HUES6 (cell line): ENCODE measurements at regions not wholly inside any gene's neighbourhood (a gene's known extent, or its start where the extent isn't known, plus 50 kb on each side); places are given as distances from the start of the nearest gene placed in this dataset.

Experiments
- H3K27ac ChIP-seq: 2 replicates; pipeline ENCODE4 v1.7.0; 2013; ENCODE audit warnings: low read depth, mild to moderate bottlenecking, low read length, inconsistent platforms
- H3K27me3 ChIP-seq: 2 replicates; pipeline ENCODE4 v1.6.1; 2013; ENCODE audit warnings: low read length; ENCODE audit not compliant: control insufficient read depth, insufficient read depth
- H3K36me3 ChIP-seq: 2 replicates; pipeline ENCODE4 v1.6.1; 2013; ENCODE audit warnings: low read length; ENCODE audit not compliant: control insufficient read depth, insufficient read depth
- H3K4me1 ChIP-seq: 2 replicates; pipeline ENCODE4 v1.6.1; 2013; ENCODE audit warnings: low read length; ENCODE audit not compliant: control insufficient read depth, insufficient read depth
- H3K4me3 ChIP-seq: 2 replicates; pipeline ENCODE4 v1.5.1; 2013; ENCODE audit warnings: low read depth, low read length
- H3K9ac ChIP-seq: one replicate; pipeline ENCODE4 v1.6.1; 2013; ENCODE audit warnings: mild to moderate bottlenecking, low read length
- H3K9me3 ChIP-seq: 2 replicates; pipeline ENCODE4 v1.6.1; 2013; ENCODE audit warnings: low read depth, low read length; ENCODE audit not compliant: control insufficient read depth, insufficient read depth

DNA sequence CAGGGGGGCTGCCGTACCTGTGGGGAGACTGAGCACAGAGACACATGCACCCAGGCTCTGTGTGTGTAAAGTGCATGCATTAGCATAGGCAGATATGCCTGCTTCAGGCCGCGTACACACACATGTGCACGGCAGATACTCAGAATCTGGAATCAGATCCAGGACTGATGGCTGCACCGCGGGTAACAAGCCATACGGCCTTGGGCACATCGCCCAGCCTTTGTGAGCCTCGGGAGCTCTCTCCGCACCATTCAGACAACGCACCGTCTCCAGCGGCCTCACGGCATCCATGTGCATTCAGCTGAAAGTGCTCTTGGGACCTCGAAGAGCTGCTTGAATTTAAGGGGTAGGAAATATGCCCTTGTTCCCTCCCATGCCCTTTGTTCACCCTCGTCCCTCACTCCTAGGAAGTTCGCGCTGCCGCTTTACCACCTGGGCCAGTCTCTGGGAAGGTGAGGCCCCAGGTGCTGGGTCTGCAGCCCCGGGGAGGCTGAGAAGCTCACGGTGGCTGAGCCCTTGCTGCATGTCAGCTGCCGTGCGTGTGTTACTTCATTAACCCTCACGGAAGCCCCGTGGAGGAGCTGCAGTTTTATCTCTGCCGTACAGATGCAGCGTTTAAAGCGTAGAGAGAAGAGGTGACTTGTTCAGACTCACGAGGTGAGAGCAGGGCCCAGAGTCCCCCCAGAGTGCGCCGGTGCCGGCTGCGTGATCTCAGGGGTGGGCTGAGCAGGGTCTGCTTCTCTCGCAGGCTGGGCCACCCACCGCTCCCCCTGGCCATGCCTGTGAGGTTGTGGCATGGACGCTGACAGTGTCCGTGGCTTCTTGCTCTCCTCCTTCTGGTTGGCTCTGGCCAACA, 377.7 kb upstream of the MYT1L start:
- no peaks in the 10 kb centered on the region for H3K36me3 ChIP-seq
- H3K9me3 ChIP-seq, result no peaks in the 10 kb centered on the region
- H3K4me3 ChIP-seq, result no peak overlapping the region
- no peak overlapping the region for H3K27ac ChIP-seq
- H3K4me1 ChIP-seq, result peaks cover 32% of the 10 kb centered on the region
- H3K9ac ChIP-seq, result no peak overlapping the region
- no peaks in the 10 kb centered on the region; the same call in 1 of the 2 replicates for H3K27me3 ChIP-seq

DNA sequence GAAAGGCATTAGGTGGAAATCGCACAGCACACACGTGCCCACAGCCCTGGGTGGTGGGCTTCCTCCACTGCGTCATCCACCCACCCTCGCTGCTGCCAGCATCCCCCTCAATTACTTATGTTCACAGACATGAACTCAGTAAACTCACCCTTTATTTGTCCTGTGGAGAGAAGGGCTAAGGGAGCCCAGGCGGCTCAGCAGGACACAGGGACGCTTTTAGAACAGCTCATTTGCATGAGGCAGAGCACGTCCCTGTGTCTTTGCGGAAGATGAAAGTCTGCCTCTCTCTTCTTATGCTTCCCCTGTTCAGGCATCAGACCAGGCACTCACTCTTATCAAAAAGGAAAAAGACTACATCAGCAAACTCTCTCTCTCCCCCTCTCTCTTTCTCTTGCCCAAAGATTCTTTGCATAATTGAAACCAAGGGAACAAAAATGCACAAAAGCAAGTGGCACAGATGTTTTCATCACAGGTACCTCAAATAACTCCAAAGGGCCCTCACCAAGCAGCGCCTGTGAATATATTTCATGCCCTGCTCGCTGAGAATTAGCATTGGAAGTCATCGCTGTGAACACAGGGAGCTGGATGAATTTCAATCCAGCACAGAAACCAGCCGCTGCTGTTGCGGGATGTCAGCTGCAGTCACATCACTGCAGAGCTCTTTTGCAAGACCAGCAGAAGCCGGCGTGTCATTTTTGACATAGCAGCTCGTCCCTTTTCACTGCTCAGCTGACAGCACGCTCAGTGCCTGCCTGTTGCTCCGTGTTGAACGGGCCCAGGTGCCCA, 376.3 kb upstream of the MYT1L start:
- H3K9me3 ChIP-seq, result no peaks in the 10 kb centered on the region
- H3K36me3 ChIP-seq, result no peaks in the 10 kb centered on the region
- no peaks in the 10 kb centered on the region; the same call in 1 of the 2 replicates for H3K27me3 ChIP-seq
- no peak overlapping the region for H3K9ac ChIP-seq
- H3K4me3 ChIP-seq, result no peak overlapping the region
- H3K4me1 ChIP-seq, result peaks cover 32% of the 10 kb centered on the region
- no peak overlapping the region for H3K27ac ChIP-seq

DNA sequence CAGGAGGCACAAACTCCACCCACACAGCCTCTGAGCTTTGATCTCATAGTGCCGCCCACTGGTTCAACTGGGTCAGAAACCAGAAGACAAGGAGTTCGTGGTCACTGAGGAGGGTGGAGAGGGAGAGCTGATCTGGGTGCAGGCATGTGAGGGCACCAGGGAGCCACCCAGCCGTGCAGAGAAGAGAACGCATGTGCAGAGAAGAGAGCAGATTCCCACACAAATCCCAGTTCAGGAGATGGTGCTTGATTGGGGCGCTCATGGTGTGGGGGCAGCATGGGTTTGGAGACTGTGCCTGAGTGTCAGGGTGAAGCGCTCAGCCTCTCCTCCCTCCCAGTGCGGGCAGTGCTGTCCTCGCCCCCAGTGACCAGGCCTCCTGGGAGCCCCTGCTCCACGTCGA, 375.2 kb upstream of the MYT1L start:
- Histone ChIP-seq H3K27me3 (no peaks in the 10 kb centered on the region; the same call in 1 of the 2 replicates), H3K9me3 (no peaks in the 10 kb centered on the region), H3K36me3 (no peaks in the 10 kb centered on the region), H3K9ac (no peak overlapping the region), H3K4me3 (no peak overlapping the region), H3K27ac (no peak overlapping the region), H3K4me1 (peaks cover 32% of the 10 kb centered on the region)

DNA sequence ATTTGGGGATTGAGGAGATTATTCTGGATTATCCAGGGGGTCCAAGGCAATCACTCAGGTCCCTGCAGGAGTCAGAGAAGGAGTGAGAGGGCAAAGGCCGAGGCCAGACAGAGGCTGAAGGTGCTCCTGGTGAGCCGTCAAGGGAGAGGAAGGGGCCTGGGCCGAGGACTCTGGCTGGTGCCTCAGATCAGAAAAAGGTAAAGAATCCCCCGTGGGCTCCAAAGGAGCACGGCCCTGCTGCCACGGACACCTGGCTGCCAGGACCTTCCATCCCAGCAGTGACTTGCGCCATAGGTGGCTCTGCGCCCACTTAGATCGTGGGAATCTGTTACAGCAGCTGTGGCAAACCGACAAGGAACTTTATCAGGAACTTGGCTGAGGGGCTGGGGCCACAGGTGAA, 374.8 kb upstream of the MYT1L start:
- Histone ChIP-seq H3K27ac (no peak overlapping the region), H3K9me3 (no peaks in the 10 kb centered on the region), H3K4me3 (no peak overlapping the region), H3K9ac (no peak overlapping the region), H3K4me1 (peaks cover 32% of the 10 kb centered on the region), H3K27me3 (no peaks in the 10 kb centered on the region; the same call in 1 of the 2 replicates), H3K36me3 (no peaks in the 10 kb centered on the region)

DNA sequence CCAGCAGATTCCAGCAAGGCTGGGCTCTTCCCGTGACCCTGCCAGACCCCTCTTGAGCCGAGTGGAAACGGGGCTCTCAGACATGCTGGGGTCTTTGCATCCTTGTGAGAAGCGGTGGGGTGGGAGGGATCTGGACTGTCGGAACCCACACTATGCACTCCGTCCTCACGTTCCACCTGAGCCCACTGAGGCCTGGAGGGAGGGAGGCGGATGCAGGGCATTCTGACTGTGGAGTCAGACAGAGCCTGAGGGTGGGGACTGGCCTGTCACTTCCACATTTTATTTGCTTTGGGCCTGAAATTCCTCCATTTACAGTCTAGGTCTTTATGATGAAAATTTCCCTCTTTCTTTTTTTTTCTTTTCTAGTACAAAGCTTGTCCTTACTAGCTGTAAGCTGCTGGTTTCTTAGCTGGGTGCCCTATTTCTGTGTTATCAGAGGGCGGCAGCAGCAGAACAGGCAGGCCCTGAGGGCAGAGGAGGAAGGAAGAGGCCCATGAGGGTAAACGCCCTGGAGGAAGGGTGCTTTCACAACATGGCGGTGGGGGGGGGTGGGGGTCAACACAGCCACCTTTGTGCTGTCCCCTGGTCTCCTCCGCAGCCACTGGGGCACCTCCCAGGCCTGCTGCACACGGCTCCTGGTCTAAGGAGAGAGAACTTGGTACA, 373.5 kb upstream of the MYT1L start:
- H3K9ac ChIP-seq, result no peak overlapping the region
- no peaks in the 10 kb centered on the region; the same call in 1 of the 2 replicates for H3K27me3 ChIP-seq
- no peaks in the 10 kb centered on the region for H3K36me3 ChIP-seq
- H3K4me1 ChIP-seq, result peaks cover 34% of the 10 kb centered on the region
- H3K9me3 ChIP-seq, result no peaks in the 10 kb centered on the region
- H3K27ac ChIP-seq, result no peak overlapping the region
- no peak overlapping the region for H3K4me3 ChIP-seq

DNA sequence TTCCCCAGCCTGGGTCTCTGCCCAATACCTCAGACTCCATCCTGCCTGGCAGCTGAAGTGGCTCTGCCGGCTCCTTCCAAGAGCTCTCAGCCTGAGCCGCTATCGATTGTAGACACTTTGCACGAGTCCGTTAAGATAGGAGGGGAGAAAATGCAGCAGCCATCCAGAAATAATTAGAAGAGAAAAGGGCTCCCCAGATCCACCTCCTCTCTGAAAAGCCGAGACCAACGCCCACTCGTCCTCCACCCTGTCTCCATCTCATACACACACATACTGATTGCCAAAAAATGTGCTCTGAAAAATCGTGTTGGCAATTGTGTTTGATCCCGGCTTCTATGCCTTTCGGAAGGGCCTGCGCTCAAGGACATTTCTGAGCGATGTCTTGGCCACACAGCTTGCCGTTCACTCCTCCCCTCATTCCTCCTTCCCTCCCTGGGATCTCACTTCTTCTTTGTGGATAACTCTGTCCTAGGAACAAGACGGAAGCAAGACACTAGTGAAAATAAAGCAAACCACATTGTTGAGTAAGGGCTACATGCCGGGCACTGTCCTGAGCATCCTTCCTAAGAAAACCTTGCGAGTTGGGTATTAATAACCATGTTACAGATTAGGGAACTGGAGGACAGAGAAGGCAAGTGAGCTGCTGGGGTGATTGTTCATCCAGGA, 372.8 kb upstream of the MYT1L start:
- no peak overlapping the region for H3K9ac ChIP-seq

DNA sequence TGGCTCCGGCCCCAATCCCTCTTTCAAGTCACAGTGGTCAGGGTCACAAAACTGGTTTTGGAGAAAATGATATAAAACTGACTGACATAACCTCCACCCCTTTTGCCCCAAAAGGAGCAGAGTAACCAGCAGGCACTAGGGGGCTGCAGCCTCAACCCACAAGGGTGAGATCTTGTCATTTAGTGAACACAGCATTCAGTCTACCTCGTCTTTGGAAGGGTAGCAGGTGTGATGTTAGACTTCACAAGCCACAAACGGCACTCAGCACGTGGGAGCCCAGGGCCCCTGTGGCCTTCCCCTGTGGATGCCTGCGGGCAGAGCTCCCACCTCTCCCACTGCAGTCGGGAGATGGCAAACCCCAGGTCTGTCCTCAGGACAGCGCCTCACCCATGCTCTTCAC, 372.1 kb upstream of the MYT1L start:
- H3K9ac ChIP-seq, result no peak overlapping the region
- H3K36me3 ChIP-seq, result no peaks in the 10 kb centered on the region
- no peak overlapping the region for H3K4me3 ChIP-seq
- H3K9me3 ChIP-seq, result no peaks in the 10 kb centered on the region
- H3K27ac ChIP-seq, result no peak overlapping the region
- H3K4me1 ChIP-seq, result peaks cover 44% of the 10 kb centered on the region
- no peaks in the 10 kb centered on the region; the same call in 1 of the 2 replicates for H3K27me3 ChIP-seq

More for the DNA sequence above, 372.8 kb upstream of the MYT1L start:
- Histone ChIP-seq H3K36me3 (no peaks in the 10 kb centered on the region), H3K27ac (no peak overlapping the region), H3K4me3 (no peak overlapping the region), H3K9me3 (no peaks in the 10 kb centered on the region), H3K27me3 (no peaks in the 10 kb centered on the region; the same call in 1 of the 2 replicates), H3K4me1 (peaks cover 40% of the 10 kb centered on the region)

DNA sequence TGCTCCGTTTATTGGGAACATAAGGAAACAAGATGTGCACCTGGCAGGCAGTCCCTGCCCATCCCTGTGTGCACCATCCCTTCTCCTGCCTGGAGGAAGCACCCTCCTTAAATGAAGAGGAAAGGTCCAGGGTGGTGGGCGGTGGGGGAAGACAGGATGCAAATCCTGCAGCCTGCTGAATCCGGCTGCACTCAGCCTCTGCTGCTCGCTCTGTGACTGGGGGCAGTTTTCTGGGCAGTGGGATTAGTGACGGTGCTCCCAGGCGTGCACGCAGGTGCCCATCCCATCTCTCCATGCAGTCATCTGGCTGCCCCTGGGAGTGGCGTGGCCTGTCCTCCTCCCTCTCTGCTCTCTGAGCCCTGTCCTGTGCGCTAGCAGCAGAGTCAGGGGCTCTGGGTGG, 371.3 kb upstream of the MYT1L start:
- peaks cover 38% of the 10 kb centered on the region for H3K4me1 ChIP-seq
- no peaks in the 10 kb centered on the region for H3K9me3 ChIP-seq

DNA sequence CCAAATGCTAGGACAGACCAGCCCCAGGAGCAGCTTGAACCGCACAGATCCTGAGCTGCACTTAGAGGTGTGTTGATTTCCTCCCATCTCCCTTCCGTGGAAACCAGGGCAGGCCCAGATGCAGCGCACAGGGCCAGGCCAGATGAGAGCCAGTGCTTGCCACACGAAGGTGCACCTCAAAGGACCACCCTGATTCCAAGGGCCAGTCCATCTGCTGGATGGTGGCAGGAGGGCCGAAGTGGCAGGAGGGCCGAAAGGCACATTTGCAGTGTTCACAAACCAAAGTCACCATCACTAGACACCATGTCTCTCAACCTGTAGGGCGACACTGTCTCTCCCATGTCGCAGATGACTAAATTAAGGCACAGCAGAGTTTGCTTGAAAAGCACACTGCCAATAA, 370.7 kb upstream of the MYT1L start:
- Histone ChIP-seq H3K9ac (no peak overlapping the region), H3K4me3 (no peak overlapping the region), H3K4me1 (peaks cover 33% of the 10 kb centered on the region), H3K9me3 (no peaks in the 10 kb centered on the region), H3K36me3 (no peaks in the 10 kb centered on the region), H3K27ac (no peak overlapping the region), H3K27me3 (no peaks in the 10 kb centered on the region; the same call in 1 of the 2 replicates)

More for the DNA sequence above, 371.3 kb upstream of the MYT1L start:
- H3K36me3 ChIP-seq, result no peaks in the 10 kb centered on the region
- H3K27ac ChIP-seq, result no peak overlapping the region
- no peak overlapping the region for H3K4me3 ChIP-seq
- no peak overlapping the region for H3K9ac ChIP-seq
- no peaks in the 10 kb centered on the region; the same call in 1 of the 2 replicates for H3K27me3 ChIP-seq

DNA sequence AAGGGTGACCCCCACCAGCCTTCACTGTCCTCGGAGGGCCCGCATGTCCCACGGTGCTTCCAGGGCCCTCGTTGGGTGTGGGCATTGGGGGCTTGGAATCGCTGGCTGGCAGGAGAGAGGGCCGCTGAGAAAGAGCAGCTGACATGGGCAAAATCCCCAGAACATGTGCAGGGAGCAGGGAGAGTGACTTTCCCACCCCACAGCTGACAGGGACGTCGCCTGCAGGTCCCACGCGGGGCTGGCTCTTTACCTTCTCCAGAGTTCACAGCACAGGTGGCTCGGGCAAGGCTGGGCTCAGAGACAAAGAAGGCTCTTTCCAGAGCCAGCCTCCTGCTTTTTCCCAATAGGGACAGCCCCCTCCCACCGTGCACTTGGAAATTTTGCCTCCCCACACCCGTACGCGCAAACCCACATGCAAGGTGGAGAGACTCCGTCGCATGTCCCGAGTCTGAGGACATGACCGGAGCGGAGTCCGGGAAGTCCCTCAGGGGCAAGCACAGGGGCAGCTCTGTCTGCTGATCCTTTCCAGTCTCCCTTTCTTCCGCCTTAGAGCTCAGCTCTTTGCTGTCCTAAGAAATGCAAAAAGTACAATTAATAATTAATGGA, 370.2 kb upstream of the MYT1L start:
- Histone ChIP-seq H3K27me3 (no peaks in the 10 kb centered on the region; the same call in 1 of the 2 replicates), H3K27ac (no peak overlapping the region), H3K36me3 (no peaks in the 10 kb centered on the region), H3K9ac (no peak overlapping the region), H3K9me3 (no peaks in the 10 kb centered on the region), H3K4me1 (peaks cover 27% of the 10 kb centered on the region), H3K4me3 (no peak overlapping the region)
